ENCODE measurements at regions not wholly inside any gene's neighbourhood (a gene's known extent, or its start where the extent isn't known, plus 50 kb on each side); places are given as distances from the start of the nearest gene placed in this dataset.

DNA sequence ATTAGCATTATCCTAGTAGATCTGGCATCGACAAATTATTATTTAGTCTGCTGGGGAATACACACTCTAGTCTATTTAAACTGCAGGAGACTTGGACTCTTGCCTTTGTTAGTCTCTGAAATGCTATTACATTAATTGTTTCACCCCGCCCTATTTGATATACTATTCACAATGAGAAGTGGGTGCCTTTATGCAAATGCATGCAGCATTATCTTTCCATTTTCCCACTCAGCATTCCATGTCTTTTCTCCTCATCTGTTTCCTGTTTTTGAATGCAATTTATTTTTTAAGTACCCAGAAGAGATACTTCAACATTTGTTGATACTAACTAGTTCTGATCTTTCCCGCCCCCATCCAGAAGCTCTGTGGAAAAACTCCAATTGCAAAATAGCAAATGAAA lies 395.3 kb upstream of the NXPH2 start:
- DNase-seq (ENCODE audit: low read depth, low spot score): no peak

DNA sequence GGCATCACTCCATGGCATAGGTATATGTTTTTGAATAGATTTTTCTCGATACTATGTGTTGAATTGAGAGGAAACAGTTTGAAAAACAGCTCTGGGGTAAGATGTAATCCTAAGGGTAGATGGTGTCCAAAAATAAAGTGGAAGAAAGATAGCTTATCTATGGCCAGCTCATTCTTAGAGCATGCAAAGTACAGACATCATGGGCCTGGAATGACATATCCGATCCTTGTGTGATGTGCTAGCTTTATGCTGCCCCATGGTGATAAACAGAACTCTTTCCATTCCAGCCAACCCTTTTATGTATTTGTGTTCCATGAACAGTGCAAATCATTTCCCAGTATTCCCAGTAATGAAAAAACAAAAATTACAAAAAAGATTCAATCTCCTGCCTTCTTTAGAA lies 390.2 kb upstream of the NXPH2 start:
- no peak for DNase-seq (ENCODE audit: low read depth, low spot score)

DNA sequence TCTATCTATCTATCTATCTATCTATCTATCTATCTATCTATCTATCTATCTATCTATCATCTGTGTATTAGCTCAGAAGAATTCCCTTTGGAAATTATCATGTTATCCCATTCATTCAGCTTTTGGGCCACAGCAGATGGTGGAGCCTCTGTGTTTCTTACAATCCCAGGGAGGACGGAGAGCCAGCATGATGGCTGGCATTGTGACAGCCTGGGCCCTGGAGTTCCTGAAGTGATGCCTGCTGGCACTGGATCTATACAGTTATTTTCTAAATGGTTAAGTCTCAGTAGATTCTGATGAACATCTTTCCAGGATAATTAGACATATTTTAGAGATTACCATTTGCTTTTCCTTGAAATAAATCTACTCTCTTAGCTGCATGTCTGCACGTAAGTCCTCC lies 385.4 kb upstream of the NXPH2 start:
- DNase-seq (ENCODE audit: low read depth, low spot score): no peak

DNA sequence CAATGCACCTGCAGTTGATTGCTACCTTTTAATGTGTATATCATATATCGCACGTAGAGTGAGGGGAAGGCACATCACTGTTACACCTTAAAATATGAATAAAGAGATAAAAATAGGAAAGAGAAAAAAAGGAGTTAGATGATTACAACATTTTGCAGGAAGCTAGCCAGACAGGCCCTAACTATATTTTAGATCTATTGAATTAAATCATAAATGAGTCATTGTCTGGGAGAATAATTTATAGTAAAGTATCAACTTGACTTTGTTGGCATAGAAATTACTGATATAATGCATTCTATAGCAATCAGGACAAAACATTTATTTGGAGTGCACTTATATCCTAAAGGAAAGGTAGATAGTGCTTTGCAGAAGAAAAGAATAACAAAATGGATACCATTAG lies 384.9 kb upstream of the NXPH2 start:
- no peak for DNase-seq (ENCODE audit: low read depth, low spot score)

DNA sequence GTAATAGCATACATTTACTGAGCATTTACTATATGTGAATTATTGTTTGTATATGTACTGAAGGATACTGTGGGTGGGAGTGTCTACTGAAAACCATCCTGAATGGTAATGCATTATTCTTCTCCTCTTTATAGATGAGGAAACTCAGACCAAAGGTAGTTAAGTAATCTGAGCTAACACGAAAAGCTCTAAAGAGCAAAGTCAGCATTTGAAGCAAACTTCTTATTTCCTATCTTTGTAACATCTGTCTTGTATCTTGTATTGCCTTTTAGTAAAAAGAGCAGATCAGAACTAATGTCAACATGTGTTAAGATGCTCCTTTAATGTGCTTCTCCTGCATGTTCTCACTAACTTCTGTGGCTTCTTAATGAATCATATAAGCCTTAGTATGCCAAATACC lies 382.8 kb upstream of the NXPH2 start:
- no peak for DNase-seq (ENCODE audit: low read depth, low spot score)

DNA sequence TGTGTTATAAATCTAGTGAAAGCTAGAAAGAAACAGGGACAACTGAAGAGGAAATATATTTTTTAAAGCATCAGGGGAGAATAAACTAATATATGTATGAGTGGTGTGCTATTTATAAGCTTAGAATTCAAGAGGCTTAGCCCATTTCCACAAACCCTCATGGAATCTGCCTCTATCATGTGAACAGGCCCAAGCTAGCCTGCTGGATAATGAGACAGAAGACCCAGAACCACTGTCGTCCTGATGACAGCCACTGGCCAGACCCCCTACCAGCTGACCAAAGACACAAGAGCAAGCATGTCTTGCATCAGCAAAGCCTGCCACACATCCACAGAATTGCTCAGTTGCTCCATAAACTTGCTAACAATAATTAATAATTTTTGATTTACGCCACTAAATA lies 382.3 kb upstream of the NXPH2 start:
- DNase-seq (ENCODE audit: low read depth, low spot score): no peak

DNA sequence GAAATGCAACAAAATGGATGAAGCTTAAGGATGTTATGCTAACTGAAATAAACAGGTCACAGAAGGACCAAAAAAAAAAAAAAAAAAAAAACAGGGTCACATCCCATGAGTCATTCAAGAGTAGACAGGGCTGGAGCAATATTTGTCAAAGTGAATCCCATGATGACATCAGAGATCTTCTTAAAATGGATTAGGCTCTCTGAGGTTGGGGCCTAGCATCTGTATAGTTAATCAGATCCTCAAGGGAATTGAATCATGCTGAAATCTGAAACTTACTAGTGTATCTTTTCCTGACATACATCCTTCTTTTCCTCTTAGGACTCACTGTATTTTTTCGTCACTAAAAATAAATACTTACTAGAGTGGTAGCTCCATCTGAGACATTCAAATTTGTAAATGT lies 380.6 kb upstream of the NXPH2 start:
- DNase-seq (ENCODE audit: low read depth, low spot score): no peak

DNA sequence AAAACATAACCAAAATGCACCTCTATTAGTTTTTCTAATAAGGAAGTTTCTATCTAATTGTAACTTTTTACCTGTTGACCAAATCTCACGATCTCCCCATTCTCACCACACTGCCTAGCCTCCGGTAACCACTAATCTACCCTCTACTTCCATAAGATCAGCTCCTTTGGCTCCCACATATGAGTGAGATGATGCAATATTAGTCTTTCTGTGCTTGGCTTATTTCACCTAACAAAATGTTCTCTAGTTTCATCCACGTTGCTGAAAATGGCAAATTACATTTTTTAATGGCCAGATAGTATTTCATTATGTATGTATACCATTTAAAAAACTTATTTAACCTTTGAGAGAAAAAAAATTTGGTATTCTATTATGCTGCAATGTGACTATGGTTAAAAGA lies 379.0 kb upstream of the NXPH2 start:
- no peak for DNase-seq (ENCODE audit: low read depth, low spot score)

DNA sequence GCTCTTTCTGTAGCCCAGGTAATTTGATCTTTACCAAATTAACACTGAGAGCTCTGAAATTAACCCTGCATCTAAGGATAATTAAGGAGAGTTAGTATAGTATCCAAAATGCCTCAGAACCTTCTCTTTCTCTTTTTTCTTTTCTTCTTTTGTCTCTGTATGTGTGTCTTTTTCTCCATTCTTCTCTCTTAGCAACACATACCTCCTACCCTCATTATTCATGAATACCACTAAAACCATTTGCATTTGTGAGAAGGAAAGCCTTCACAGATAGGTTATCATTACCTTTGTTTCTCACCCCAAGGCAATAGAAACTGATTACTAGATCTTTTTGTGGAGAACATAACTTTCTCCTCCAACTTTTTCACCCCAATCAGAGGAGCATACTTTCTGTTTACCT lies 376.5 kb upstream of the NXPH2 start:
- DNase-seq (ENCODE audit: low read depth, low spot score): no peak

DNA sequence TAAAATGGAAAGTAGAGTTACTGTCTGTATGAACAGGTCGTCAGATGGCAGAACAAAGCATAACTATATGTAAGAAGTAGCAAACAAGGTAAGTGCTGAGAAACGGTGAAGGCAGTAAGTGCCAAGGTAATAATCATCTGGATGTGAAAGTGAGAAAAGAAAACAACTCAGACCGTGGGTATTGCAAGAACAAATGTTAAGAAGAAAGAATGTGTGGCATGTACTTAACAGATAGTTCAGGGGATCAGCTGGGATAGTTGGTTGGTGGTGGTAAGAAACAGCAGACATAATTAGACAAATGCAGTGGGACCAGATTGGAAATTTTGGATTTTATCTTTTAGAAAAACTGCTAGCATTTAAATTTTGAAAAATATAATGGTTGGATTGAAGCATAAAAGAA lies 375.8 kb upstream of the NXPH2 start:
- DNase-seq (ENCODE audit: low read depth, low spot score): no peak

DNA sequence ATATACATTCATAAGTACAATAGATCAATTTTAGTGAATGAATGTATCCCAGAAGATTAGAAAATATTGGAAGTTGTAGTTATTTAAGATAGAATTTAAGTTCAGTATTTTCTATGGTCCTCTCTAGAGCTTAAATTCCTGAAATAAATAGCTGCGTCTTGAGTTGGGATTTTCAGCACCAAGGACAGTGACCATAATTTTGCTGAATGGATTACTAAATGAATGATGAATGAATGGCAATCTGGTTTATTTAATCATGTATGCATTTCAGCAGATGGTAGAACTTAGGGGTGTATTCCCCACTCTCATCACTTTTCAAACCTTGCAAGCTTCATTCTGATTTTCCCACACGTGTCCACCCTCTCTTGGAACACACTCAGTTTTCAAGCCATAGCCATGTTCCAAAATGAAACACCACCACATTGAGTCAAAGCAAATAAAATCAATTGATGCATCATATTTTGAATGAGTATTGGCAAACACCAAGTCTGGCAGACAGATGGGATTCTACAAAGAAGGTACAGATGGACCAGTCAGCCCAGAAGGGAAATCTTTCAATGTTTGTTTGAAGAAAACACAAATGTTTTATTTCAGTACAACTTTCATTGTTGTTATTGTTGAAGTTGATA lies 362.2 kb upstream of the NXPH2 start:
- no peak for DNase-seq (ENCODE audit: low read depth, low spot score)

DNA sequence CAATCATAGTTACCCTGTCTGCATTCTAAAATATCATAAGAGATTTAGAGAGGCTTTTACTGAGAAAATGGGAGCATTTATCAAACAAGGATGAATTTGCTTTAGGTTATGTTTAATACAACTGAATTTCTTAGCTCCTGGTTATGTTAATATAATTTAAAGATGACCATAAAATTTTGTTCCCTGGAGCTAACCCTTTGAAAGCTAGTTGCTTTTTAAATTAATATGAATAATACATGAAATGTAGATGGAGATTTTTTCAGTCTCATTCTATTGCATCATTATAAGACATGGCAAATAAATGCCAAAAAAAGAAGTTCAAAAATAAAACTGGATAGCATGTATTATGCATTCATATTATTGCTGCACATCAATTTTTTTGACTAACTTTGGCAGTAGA lies 344.1 kb upstream of the NXPH2 start:
- no peak for DNase-seq (ENCODE audit: low read depth, low spot score)

DNA sequence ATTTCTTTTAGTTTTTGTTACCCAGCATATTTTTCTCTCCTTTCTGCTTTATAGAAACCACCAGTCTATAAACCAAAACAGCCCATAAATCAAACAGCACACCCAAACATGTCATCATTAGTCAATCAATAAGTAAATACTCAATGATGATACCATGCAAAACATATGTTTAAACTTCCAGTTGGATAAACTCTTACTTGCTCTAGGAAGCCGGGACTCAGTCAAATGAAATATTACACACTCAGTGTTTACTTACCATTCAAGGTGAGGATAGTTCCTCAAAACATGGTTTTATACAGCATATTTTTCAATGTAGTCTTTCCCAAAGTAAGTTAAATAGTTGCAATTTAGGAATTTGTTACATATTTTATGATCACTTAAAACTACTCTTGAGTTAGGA lies 343.6 kb upstream of the NXPH2 start:
- DNase-seq (ENCODE audit: low read depth, low spot score): no peak

DNA sequence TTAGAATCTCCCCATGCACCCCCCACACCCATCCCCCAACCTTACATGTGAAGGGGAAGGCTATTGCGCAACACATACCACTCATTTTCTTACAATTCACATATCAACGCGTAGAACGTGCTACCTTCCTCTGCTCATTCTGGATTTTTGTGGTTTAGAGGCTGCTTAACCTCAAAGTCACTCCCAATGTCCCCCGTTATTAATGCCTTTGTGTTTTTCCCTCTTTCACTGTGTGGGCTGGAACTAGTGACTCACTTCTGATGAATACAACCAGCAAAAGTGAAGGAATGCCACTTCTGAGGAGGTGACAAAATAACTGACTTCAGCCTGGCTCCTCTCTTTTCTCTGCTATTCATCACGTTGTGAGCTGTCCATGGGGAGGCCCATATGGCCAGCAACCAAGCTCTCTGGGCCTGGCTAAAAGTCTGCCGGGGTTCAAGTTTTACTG lies 342.5 kb upstream of the NXPH2 start:
- DNase-seq (ENCODE audit: low read depth, low spot score): no peak

DNA sequence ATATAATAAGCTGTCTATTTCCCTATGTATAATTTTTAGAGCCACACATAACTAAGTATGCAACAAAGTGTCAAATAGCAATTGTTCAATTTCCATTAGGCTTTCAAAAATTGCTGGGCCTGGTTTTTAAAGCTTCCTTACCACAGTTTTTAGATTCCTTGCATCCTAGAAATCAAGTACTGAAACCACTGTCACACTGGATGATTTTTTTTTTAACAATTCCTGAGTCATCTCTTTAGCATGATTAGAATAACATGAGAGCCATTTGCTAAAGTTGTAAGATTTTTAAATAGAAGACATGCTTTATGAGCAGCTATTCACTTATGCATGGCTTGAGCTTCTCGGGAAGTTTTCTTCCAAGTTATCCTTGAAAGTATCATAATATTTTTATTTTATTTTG lies 319.5 kb upstream of the NXPH2 start:
- DNase-seq (ENCODE audit: low read depth, low spot score): no peak

DNA sequence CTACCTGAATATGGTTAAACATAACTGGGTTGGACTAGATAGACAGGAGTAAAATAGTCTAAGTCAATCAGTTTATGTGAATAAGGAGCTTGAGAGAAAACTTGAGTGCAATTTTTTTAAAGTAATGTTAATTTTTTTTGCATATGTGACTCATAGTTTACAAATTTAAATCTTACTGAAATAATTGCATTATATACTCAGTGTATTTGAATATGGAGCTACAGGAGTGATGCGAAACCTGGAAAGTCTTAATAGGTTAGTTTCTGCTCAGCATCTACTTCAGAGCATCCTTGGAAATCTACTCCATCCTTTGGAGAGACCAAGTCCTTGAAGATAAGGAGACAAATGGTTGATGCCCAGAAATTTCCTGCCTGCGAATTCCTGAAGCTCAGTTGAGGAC lies 318.8 kb upstream of the NXPH2 start:
- no peak for DNase-seq (ENCODE audit: low read depth, low spot score)

DNA sequence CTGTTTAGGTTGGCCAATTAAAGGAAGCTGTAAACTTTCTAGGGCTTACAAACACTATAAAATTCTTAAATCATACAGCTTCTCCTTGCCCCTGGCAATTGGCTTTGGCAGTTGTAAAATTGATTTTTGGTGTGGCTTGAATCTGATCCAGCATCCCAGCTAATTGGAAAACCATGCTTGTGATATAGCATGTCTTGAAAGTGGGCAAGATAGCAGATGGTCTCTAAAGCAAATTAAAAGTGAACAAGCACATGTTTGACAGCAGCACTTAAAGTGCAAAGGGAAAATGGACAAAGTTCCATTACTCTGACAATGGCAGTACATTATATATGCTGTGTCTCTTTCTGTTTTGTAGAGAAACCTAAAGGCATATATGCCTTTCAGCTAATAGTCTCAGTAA lies 302.9 kb upstream of the NXPH2 start:
- DNase-seq (ENCODE audit: low read depth, low spot score): no peak

DNA sequence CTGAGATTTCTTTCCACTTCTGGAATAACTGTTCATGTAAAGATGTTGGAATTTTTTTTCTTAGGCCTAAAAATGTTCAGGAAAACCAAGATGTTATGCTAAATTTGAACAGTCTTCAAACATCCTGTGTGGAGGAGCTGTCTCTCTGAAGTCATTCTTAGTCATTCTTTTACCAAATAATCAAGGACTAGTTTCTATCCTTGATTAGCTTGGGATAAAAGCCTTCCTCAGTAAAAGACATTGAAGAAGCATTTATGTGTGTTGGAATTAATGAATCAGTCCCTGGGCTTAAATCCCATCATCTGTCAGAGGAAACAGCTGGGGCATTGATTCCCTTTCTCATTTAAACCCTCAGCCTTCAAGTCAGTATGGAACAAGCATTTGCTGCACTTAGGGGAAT lies 300.1 kb upstream of the NXPH2 start:
- DNase-seq (ENCODE audit: low read depth, low spot score): no peak

DNA sequence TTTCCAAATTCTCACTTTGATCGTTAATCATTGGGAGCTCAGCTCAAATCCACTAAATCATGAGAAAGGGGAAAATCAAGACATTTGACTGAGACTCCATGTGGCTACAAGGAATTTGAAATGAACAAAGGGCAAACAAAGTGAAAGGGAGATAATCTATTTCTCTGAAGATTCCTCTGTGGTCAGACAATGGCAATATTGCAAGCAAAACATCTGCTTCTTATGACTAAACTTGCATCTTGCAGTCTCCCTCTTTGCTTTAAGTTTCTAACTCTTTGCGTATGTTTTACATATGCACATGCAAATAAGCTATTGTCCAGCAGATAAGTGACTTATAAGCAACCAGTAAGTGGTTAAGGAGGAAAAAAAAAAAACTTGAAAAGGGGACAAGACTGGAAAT lies 299.1 kb upstream of the NXPH2 start:
- DNase-seq (ENCODE audit: low read depth, low spot score): no peak

DNA sequence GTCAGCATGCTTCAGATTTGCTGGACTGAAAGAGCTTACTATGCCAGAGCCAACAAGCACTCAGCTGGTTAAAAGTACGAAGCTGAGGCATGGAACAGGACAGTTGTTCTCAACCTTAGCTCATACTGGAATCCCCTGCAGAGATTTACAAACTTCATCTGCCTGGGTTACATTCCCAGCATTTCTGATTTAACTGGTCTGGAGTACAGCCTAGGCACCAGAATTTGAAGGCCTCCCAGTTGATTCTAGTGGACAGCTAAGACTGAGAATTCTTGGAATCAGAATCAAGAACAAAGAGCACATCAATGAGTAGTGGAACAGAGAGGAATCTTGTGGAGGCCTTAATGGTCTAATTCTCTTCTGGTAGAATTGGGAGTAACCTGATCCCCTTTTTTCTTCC lies 298.2 kb upstream of the NXPH2 start:
- DNase-seq (ENCODE audit: low read depth, low spot score): no peak

DNA sequence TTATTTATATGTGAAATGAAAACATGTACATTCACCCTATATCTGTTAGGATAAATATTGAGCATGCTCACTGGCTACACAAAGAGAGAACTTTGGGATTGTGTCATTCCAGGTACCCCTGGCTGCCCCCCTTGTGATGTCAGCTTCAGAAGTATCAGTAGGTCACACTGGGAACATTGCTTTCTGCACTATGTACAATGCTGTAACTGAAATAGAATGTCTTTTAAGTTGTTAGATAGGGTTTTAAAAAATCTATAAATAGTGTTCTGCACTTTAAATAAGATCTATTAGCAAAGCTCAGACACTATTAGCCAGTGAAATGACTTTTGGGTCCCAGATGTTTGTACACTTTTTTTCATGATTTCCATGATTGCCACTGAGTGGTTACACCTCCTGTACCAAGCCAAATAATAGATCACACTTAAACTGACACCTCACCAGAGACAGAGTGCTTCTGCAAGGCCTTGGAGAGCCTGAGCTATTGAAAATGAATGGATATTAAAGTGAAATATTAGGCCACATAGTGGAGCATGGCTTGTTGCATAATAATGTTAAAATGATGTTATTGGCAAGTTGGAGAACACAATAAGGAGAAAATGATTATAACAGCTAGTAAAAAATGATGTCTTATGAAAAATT lies 297.0 kb upstream of the NXPH2 start:
- DNase-seq (ENCODE audit: low read depth, low spot score): no peak

DNA sequence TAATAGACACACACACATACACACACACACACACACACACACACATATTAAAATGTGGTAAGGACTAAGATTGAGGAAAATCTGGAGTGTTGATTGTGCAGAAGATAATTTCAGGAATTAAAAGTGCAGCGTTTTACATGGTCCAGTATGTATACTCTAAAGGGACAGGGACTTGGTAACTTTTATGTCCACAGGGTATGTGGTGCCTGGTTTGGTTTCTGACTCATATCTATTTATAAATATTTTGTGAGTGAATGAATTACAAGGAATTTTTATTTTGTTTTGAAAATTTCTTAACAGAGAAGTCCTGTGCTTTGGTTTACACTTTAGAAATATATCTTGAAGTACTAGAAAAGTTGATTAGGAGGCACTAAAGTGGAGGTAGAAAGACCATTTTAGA lies 287.7 kb upstream of the NXPH2 start:
- DNase-seq (ENCODE audit: low read depth, low spot score): no peak

DNA sequence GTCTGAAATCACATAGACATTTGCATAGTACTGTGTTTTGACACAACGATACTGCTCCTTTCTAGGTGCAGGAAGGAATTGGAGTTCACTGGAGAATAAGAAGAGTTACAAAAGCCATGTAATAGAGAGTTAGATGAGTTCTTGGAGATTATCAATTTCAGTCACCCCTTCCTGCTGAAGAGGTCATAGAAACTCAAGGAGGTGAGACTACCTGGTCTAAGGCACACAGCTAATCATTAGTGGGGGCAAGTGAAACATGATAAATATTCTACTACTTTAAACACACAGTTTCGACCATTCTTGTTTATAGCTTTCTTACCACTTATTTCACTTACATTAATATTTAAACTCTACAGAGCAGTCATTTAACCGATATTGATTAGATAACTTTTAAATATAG lies 286.9 kb upstream of the NXPH2 start:
- DNase-seq (ENCODE audit: low read depth, low spot score): no peak

DNA sequence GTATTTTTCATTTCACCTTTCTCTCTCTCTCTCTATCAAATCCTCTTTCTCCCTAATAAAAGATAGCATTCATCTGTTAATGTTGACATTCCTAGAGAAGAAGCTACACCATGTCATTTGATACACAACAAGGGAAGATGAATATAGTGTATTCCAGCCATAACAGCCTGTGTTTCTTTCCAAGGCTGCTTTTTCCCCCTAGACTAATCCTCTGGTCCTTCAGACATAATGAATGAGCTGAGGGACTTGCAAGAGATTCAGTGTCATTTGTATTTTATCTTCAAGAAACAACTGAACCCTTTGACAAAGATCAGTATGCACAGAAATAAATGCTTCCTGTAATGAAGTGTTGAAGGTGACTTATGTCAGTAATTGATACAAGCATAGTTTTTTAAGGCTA lies 284.0 kb upstream of the NXPH2 start:
- DNase-seq (ENCODE audit: low read depth, low spot score): no peak
